NCI-H2107 treated with DMSO at 0.1 percent for 48 hours (cell line): ENCODE measurements at regions not wholly inside any gene's neighbourhood (a gene's known extent, or its start where the extent isn't known, plus 50 kb on each side); places are given as distances from the start of the nearest gene placed in this dataset.

Experiments
- DNase-seq: peaks from one replicate; lab custom pipeline; 2025; ENCODE audit not compliant: unreplicated experiment; lab: John Stamatoyannopoulos, UW

- DNase-seq, result no peak
Measured at GRCh38 chr13:109604894-109605293, 181.5 kb downstream of the IRS2 start.

GRCh38 chr13:109602356-109602755, 184.0 kb downstream of the IRS2 start:
- no peak for DNase-seq

DNA sequence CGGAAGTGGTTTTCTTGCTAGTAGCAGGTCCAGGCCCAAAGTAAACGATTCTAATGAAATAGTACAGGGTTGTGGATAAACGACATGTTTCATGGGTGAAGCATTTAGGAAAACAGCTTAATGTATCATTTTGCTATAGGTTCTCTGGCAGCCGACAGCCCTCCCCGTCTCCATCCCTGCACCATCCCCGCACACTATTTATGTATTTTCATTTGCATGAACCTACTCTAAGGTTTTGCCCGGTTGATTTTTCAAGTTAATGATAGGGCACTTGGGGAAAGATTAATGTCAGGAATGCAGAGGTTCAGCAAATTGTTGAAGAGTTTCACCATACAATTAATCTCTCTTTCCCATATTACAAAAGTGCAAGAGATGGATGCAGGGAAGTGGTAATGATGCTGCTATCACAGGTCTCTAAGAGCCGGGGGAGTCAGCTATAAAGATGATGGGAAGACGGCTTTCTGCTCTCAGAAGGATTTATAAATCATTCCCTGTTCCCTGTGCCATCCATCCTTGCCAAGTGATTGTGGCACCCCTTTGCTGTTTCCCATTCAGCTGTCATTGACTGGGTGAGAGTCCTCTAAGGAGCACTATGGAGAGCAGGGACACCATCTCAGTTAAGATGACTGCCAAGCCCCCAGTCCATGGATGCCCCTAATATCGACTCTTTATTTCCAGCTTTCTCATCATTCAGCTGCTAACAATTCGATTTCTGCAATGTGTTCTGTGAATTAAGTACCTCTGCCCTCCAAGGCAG, 186.3 kb downstream of the IRS2 start:
- DNase-seq, result no peak

- no peak for DNase-seq
Measured at GRCh38 chr13:109595471-109595870, 190.9 kb downstream of the IRS2 start.

GRCh38 chr13:109593230-109593629, 193.2 kb downstream of the IRS2 start:
- DNase-seq, result no peak

- no peak for DNase-seq
Measured at GRCh38 chr13:109592770-109593169, 193.6 kb downstream of the IRS2 start.

GRCh38 chr13:109587689-109588088, 198.7 kb downstream of the IRS2 start:
- DNase-seq, result no peak

- DNase-seq, result no peak
Measured at GRCh38 chr13:109586509-109587346, 199.7 kb downstream of the IRS2 start.

- DNase-seq, result no peak
Measured at GRCh38 chr13:109584844-109585361, 201.5 kb downstream of the IRS2 start.

- no peak for DNase-seq
Measured at GRCh38 chr13:109577191-109577700, 209.1 kb downstream of the IRS2 start.

- no peak for DNase-seq
Measured at GRCh38 chr13:109576331-109576813, 210.0 kb downstream of the IRS2 start.

- DNase-seq, result no peak
Measured at GRCh38 chr13:109575821-109576220, 210.6 kb downstream of the IRS2 start.

DNA sequence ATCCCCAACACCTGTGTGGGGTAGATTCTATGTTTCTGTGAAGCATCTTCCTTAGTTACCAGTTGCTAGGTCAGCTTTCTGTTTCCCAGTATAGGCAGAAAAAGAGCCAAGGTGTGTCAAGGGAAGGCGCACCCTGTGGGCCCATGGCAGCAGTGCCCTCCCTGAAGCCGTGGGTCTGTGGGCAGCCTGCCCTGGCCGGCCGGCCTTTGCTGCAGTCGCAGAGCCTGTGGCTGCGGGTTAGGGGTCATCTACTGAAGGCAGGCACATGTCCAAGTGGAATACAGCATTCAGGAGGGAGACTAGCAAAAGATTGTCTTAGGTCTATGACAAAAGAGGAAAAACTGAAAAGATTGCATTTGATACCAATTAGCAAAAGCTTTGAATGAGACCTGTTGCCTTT, 214.0 kb downstream of the IRS2 start:
- DNase-seq, result no peak

DNA sequence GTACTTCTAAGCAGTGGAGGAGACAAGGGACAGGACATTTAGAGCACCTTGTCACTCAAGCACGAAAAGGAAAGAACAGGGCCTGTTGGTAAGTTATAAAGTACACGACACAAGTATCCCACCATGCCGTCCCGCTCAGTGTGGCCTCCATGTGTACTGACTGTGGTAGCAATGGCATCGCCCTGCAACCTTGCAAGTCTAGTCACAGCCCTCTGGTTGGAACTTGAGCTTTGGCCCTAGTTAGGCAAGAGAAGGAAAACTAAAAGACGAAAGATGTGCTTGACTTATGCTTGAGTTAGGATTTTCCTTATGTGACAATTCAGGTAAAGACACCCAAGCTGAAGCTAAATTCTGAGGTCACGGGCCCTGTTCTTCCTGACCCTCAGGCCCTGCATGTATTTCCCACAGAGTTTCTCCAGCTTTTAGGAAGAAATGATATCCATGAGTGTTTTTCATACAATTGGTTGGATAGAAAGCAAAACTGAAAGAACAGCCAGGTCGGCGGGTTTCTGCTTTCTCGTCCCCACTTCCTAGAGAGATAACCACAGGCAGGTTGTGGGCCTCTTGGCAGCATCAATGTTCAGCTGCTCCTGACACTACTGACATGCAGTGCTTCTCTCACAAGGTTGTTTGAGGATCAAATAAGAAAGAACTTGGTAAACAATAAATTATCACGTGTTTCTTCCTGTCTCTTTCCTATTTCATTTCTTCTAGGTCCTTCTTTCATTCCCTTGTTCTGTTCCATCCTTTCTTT, 216.2 kb downstream of the IRS2 start:
- DNase-seq, result no peak

DNA sequence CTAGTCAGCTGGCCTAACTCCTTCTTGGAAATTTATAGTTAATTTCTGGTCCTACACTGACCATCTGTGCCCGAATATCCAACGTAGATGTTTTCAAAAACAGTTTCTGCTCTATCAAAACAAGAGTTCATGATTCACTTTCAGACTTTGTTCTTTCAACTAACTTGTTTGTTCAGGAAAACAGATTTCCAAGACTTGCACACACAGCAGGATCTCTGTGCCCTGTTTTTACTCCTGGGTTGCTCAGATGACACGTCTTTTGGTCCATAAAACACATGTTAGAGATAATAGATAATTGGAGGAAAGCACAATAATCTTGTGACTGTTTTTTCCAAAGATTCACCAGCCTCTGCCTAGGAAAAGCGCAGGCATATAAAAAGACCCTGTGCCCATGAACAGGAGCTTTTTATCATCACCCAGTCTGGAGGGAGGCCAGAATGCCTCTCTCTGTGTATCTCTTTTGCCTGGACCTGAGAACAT, 218.0 kb downstream of the IRS2 start:
- DNase-seq, result no peak

GRCh38 chr13:109567315-109567714, 219.1 kb downstream of the IRS2 start:
- DNase-seq, result no peak

DNA sequence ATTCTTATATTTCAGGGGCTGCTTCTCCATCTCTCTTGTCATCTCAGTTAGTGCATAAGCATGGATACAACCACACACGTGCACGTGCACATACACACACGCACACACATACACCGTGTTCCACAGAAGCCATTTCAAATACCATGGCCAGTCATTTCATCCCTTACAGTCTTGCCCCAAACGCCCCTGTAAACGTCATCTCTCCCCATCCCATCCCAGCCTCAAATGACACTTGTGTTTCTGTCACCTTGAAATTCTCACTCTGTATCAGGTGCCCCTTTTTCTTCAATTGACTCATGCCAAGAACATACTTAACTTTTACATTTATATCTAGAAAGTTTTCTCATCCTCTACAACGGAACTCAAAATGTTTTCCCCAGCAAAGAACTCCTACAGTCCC, 220.5 kb downstream of the IRS2 start:
- DNase-seq, result no peak

GRCh38 chr13:109548374-109548773, 238.0 kb downstream of the IRS2 start:
- DNase-seq, result no peak

DNA sequence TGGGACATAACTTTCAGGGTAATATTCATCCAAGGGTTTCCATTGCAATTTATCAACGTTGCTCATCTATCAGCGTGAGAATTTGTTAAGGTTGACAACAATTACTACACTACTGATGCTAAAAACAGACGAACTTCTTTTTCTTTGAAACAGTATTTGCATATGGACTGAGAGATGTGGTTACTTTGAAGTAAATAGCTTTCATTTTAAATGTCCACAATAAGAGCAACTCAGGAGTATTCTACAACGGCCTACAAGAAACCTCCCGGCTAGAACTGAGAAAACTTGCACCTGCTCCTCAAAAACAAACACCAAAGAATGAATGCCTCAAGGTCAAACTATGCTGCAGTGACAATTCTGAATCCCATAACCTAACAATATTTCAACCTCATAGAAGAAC, 238.4 kb downstream of the IRS2 start:
- DNase-seq, result no peak

DNA sequence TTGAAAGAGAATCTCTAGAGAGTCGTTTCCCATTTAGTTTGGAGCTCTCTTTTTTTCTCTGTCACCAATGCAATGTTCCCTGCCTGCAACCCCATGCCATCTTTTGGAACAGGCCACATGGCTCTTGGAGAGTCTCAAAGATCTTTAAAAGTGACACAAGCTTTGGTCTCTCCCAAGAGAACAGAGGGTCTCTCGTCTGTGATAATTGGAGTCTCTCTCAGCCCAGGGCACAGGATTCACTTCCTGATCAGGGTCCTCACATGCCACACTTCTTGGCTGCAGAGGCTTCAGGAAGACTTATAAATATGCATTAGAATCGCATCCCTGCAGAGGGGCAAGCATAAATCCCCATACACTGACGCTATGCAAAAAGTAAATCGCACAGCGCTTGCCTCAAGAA, 240.5 kb downstream of the IRS2 start:
- DNase-seq, result no peak

- no peak for DNase-seq
Measured at GRCh38 chr13:109541081-109541480, 245.3 kb downstream of the IRS2 start.
